SK-N-SH treated with all-trans-retinoic acid at 6 μM for 48 hours (cell line): ENCODE measurements at regions not wholly inside any gene's neighbourhood (a gene's known extent, or its start where the extent isn't known, plus 50 kb on each side); places are given as distances from the start of the nearest gene placed in this dataset.

Experiments
- ATAC-seq: fragments of 200-7000 bp; cut with Tn5 transposase; 3 replicates; pipeline ENCODE4 v1.9.1; 2020; ENCODE audit warnings: mild to moderate bottlenecking, moderate library complexity
- ARNTL ChIP-seq: fragments of 450-650 bp; formaldehyde crosslinking; IDR thresholded peaks from 2 replicates; pipeline ENCODE4 v1.5.0; 2020; ENCODE audit warnings: low read depth, mild to moderate bottlenecking, moderate library complexity, borderline replicate concordance
- BACH2 ChIP-seq: fragments of 250-450 bp; sonication (Bioruptor Pico); IDR thresholded peaks from 2 replicates; pipeline ENCODE4 v1.9.0; 2021; ENCODE audit warnings: mild to moderate bottlenecking, borderline replicate concordance
- CREB5 ChIP-seq: fragments of 250-450 bp; sonication (Bioruptor Pico); IDR thresholded peaks from 2 replicates; pipeline ENCODE4 v1.5.1; 2020; ENCODE audit warnings: low read depth, mild to moderate bottlenecking, moderate library complexity
- CSDC2 ChIP-seq: fragments of 250-450 bp; sonication (Bioruptor Pico); IDR thresholded peaks from 2 replicates; pipeline ENCODE4 v1.5.0; 2020; ENCODE audit warnings: mild to moderate bottlenecking, moderate library complexity
- ESRRG ChIP-seq: fragments of 250-450 bp; sonication (Bioruptor Pico); IDR thresholded peaks from 2 replicates; pipeline ENCODE4 v1.6.1; 2021; ENCODE audit warnings: mild to moderate bottlenecking
- ISL1 ChIP-seq: fragments of 250-450 bp; sonication (Bioruptor Pico); IDR thresholded peaks from 2 replicates; pipeline ENCODE4 v2.1.2; 2022; ENCODE audit warnings: mild to moderate bottlenecking, moderate library complexity
- OSR1 ChIP-seq: fragments of 250-450 bp; sonication (Bioruptor Pico); IDR thresholded peaks from 2 replicates; pipeline ENCODE4 v1.8.0; 2022; ENCODE audit warnings: moderate library complexity, mild to moderate bottlenecking, inconsistent platforms
- PATZ1 ChIP-seq: fragments of 250-450 bp; sonication (Bioruptor Pico); IDR thresholded peaks from 2 replicates; pipeline ENCODE4 v1.8.0; 2020; ENCODE audit warnings: mild to moderate bottlenecking, moderate library complexity, borderline replicate concordance
- POU6F1 ChIP-seq: fragments of 250-450 bp; sonication (Bioruptor Pico); IDR thresholded peaks from 2 replicates; pipeline ENCODE4 v1.8.0; 2021; ENCODE audit warnings: low read depth, mild to moderate bottlenecking, moderate library complexity, borderline replicate concordance
- RARB ChIP-seq: fragments of 250-450 bp; sonication (Bioruptor Pico); IDR thresholded peaks from 2 replicates; pipeline ENCODE4 v1.8.0; 2021; ENCODE audit warnings: mild to moderate bottlenecking, moderate library complexity
- SNAI2 ChIP-seq: fragments of 250-450 bp; sonication (Bioruptor Pico); IDR thresholded peaks from 2 replicates; pipeline ENCODE4 v1.5.0; 2020; ENCODE audit warnings: mild to moderate bottlenecking, moderate library complexity
- TCF4 ChIP-seq: fragments of 250-450 bp; sonication (Bioruptor Pico); IDR thresholded peaks from 2 replicates; pipeline ENCODE4 v1.8.0; 2021; ENCODE audit warnings: mild to moderate bottlenecking, moderate library complexity, borderline replicate concordance
- TOX ChIP-seq: fragments of 250-450 bp; sonication (Bioruptor Pico); IDR thresholded peaks from 2 replicates; pipeline ENCODE4 v1.8.0; 2021; ENCODE audit warnings: mild to moderate bottlenecking, moderate library complexity, borderline replicate concordance
- TSHZ2 ChIP-seq: fragments of 250-450 bp; sonication (Bioruptor Pico); IDR thresholded peaks from 2 replicates; pipeline ENCODE4 v1.5.0; 2020; ENCODE audit warnings: mild to moderate bottlenecking, moderate library complexity
- ZC3H10 ChIP-seq: fragments of 250-450 bp; sonication (Bioruptor Pico); IDR thresholded peaks from 2 replicates; pipeline ENCODE4 v1.5.1; 2021; ENCODE audit warnings: mild to moderate bottlenecking, moderate library complexity
- ZFP3 ChIP-seq: fragments of 250-450 bp; sonication (Bioruptor Pico); IDR thresholded peaks from 2 replicates; pipeline ENCODE4 v1.5.0; 2020; ENCODE audit warnings: mild to moderate bottlenecking, moderate library complexity
- ZFP30 ChIP-seq: fragments of 450-650 bp; formaldehyde crosslinking; IDR thresholded peaks from 2 replicates; pipeline ENCODE4 v1.5.0; 2022; ENCODE audit warnings: mild to moderate bottlenecking, moderate library complexity
- ZNF565 ChIP-seq: fragments of 450-650 bp; formaldehyde crosslinking; conservative IDR thresholded peaks from 2 replicates; pipeline ENCODE4 v1.5.0; 2020; ENCODE audit warnings: low read depth, mild to moderate bottlenecking, moderate library complexity
- ZNF70 ChIP-seq: fragments of 450-650 bp; formaldehyde crosslinking; IDR thresholded peaks from 2 replicates; pipeline ENCODE4 v1.5.0; 2020; ENCODE audit warnings: mild to moderate bottlenecking, moderate library complexity
- ZNF8 ChIP-seq: fragments of 450-650 bp; formaldehyde crosslinking; IDR thresholded peaks from 2 replicates; pipeline ENCODE4 v1.5.0; 2020; ENCODE audit warnings: mild to moderate bottlenecking, moderate library complexity
- TF ChIP-seq, protein P1 (sequence below): fragments of 250-450 bp; sonication (Bioruptor Pico); IDR thresholded peaks from 2 replicates; pipeline ENCODE4 v1.5.1; 2021; ENCODE audit warnings: mild to moderate bottlenecking, moderate library complexity

GRCh38 chr21:38597421-38597820, 99.1 kb upstream of the ERG start:
- no peak for ATAC-seq

DNA sequence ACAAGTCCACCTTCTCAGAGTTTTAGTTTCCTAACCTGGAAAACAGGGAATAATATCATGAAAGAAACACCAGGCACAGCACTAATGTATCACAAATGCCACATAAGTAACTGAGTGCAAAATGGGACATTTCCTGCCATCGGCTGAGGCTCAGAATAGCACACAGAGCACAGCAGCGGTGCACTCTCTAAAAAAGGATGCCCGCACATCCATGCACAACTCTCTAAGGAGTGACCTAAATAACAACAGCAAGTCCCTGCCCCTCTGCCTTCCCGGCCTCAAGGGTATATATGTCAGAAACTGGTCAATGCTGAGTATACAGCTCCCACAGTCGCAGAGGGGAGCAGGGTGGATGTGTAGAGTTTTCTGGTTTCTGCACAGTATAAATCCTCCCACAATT, 100.1 kb upstream of the ERG start:
- ATAC-seq = no peak
- no peak for TF ChIP-seq TOX (CRISPR knock-in tag)
- no peak for TF ChIP-seq ARNTL (CRISPR knock-in tag)
- TF ChIP-seq ZNF565 (CRISPR knock-in tag) = no peak
- no peak for TF ChIP-seq CREB5 (CRISPR knock-in tag)
- TF ChIP-seq ZFP3 (CRISPR knock-in tag) = no peak
- no peak for TF ChIP-seq ZFP30
- no peak for TF ChIP-seq POU6F1
- no peak for TF ChIP-seq RARB
- no peak for TF ChIP-seq TCF4 (CRISPR knock-in tag)

More at GRCh38 chr21:38597421-38597820, 99.1 kb upstream of the ERG start:
- TF ChIP-seq SNAI2 (CRISPR knock-in tag) (no peak), ZNF70 (CRISPR knock-in tag) (no peak), ARNTL (CRISPR knock-in tag) (no peak), ZNF8 (no peak), BACH2 (CRISPR knock-in tag) (no peak), PATZ1 (no peak), CREB5 (CRISPR knock-in tag) (no peak), ZFP30 (no peak), CSDC2 (CRISPR knock-in tag) (no peak), ESRRG (CRISPR knock-in tag) (no peak), ZFP3 (CRISPR knock-in tag) (no peak), ZC3H10 (CRISPR knock-in tag) (no peak), OSR1 (CRISPR knock-in tag) (no peak), ZNF565 (CRISPR knock-in tag) (no peak), ISL1 (CRISPR knock-in tag) (no peak), TCF4 (CRISPR knock-in tag) (no peak), RARB (no peak), TOX (CRISPR knock-in tag) (no peak)
- TF ChIP-seq, protein P1, sequence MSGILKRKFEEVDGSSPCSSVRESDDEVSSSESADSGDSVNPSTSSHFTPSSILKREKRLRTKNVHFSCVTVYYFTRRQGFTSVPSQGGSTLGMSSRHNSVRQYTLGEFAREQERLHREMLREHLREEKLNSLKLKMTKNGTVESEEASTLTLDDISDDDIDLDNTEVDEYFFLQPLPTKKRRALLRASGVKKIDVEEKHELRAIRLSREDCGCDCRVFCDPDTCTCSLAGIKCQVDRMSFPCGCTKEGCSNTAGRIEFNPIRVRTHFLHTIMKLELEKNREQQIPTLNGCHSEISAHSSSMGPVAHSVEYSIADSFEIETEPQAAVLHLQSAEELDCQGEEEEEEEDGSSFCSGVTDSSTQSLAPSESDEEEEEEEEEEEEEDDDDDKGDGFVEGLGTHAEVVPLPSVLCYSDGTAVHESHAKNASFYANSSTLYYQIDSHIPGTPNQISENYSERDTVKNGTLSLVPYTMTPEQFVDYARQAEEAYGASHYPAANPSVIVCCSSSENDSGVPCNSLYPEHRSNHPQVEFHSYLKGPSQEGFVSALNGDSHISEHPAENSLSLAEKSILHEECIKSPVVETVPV (CRISPR knock-in tag) = no peak

GRCh38 chr21:38599381-38599975, 101.2 kb upstream of the ERG start:
- ATAC-seq = no peak
- TF ChIP-seq PATZ1 = no peak
- TF ChIP-seq OSR1 (CRISPR knock-in tag) = no peak
- TF ChIP-seq TSHZ2 = no peak
- TF ChIP-seq CREB5 (CRISPR knock-in tag) = no peak
- no peak for TF ChIP-seq ARNTL (CRISPR knock-in tag)
- no peak for TF ChIP-seq ZNF70 (CRISPR knock-in tag)
- no peak for TF ChIP-seq ZNF565 (CRISPR knock-in tag)
- TF ChIP-seq ZC3H10 (CRISPR knock-in tag) = no peak
- TF ChIP-seq, protein P1 (CRISPR knock-in tag) = no peak
- no peak for TF ChIP-seq TCF4 (CRISPR knock-in tag)
